Prostate gland (tissue), 2 donors: ENCODE measurements at regions not wholly inside any gene's neighbourhood (a gene's known extent, or its start where the extent isn't known, plus 50 kb on each side); places are given as distances from the start of the nearest gene placed in this dataset.

Source experiments
- DNase-seq: peaks from one replicate; pipeline ENCODE4 v3.0.0-alpha.2; 2019; ENCODE audit warnings: low spot score
- H3K27ac ChIP-seq, 2 donors: fragments of 200-600 bp; sonication (generic); 2 replicates each; pipeline ENCODE4 v1.5.1; 2017 to 2019
- H3K27me3 ChIP-seq: fragments of 200-600 bp; sonication (generic); replicated peaks from 2 replicates; pipeline ENCODE4 v1.5.1; 2019; ENCODE audit not compliant: insufficient read depth
- H3K36me3 ChIP-seq, 2 donors: fragments of 200-600 bp; sonication (generic); 1 replicate in 1 of 2; 2 replicates in 1 of 2; pipeline versions ENCODE4 v1.5.1 to v1.8.1; 2017 to 2019
- H3K4me1 ChIP-seq: fragments of 200-600 bp; sonication (generic); replicated peaks from 2 replicates; pipeline ENCODE4 v1.5.1; 2019
- H3K4me3 ChIP-seq, 2 donors: fragments of 200-600 bp; sonication (generic); 2 replicates each; pipeline ENCODE4 v1.5.1; 2017 to 2019
- H3K9me3 ChIP-seq: fragments of 200-600 bp; sonication (generic); 2 replicates; pipeline ENCODE4 v1.5.1; 2017
- CTCF ChIP-seq, 4 experiments: fragments of 200-600 bp in 2 of 4; fragments of 450-650 bp in 2 of 4; sonication (generic) in 2 of 4; IDR thresholded peaks; 1 replicate in 3 of 4; 2 replicates in 1 of 4; pipeline ENCODE4 v1.5.1; 2016 to 2019; ENCODE audit warnings: antibody characterized with exemption in 4 of 4, mild to moderate bottlenecking in 2 of 4, moderate library complexity in 2 of 4
- POLR2A ChIP-seq: fragments of 450-650 bp; IDR thresholded peaks from one replicate; pipeline ENCODE4 v1.6.1; 2016; ENCODE audit warnings: antibody characterized with exemption, mild to moderate bottlenecking
- POLR2AphosphoS5 ChIP-seq: sonication (generic); formaldehyde crosslinking; IDR thresholded peaks from one replicate; pipeline ENCODE4 v1.6.1; 2017; ENCODE audit warnings: antibody characterized with exemption
- WGBS: methylation state at CpG from one replicate; pipeline ENCODE4 v1.1.5; 2018; 5-methylcytosine and 5-hydroxymethylcytosine counted together
- intact Hi-C: fragments of 100-400 bp; cut with DNase I; formaldehyde crosslinking; loops from one replicate; pipeline ENCODE4 v1.14.2; 2022

GRCh38 chr2:59702026-59702425, 851.4 kb downstream of the BCL11A start:
- Histone ChIP-seq H3K27ac (no peak overlapping the region), H3K36me3 (no peaks in the 10 kb centered on the region), H3K27me3 (no peaks in the 10 kb centered on the region), H3K9me3 (no peaks in the 10 kb centered on the region), H3K4me1 (no peaks in the 10 kb centered on the region), H3K4me3 (no peak overlapping the region)
- 100% methylated on average over 1 of the region's 1 CpG for WGBS
- intact Hi-C loops: no loop called here
- no peak for DNase-seq
- no peak for TF ChIP-seq POLR2A
- no peak for TF ChIP-seq POLR2AphosphoS5
- TF ChIP-seq CTCF (IDR thresholded peaks at IDR 0.05): no peak

DNA sequence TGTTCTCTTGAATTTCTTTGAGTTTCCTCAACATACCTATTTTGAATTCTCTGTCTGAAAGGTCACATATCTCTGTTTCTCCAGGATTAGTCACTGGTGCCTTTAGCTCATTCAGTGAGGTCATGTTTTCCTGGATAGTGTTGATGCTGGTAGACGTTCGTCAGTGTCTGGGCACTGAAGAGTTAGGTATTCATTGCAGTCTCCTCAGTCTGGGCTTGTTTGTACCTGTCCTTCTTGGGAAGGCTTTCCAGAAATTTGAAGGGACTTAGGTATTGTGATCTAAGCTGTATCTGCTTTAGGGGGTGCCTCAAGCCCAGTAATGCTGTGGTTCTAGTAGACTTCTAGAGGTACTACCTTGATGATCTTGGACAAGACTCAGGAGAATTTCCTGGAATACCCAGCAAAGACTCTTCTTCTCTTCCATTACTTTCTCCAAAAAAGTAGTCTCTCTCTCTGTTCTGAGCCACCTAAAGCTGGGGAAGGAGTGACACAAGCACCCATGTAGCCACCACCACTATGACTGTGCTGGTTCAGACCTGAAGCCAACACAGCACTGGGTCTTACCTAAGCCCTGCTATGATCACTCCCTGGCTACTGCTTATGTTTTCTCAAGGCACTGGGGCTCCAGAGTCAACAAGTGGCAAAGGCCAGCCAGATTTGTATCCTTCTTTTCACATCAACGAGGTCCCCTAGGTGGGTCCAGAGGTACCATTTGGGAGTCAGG, 852.0 kb downstream of the BCL11A start:
- intact Hi-C loops: no loop called here

GRCh38 chr2:59694176-59694575, 859.3 kb downstream of the BCL11A start:
- Histone ChIP-seq H3K36me3 (no peaks in the 10 kb centered on the region), H3K9me3 (no peaks in the 10 kb centered on the region), H3K27me3 (no peaks in the 10 kb centered on the region), H3K4me3 (no peak overlapping the region), H3K27ac (no peak overlapping the region), H3K4me1 (no peaks in the 10 kb centered on the region)
- no peak for DNase-seq
- 57% methylated on average over 1 of the region's 1 CpG for WGBS
- intact Hi-C loops: no loop called here
- TF ChIP-seq CTCF (IDR thresholded peaks at IDR 0.05) (no peak), POLR2A (no peak), POLR2AphosphoS5 (no peak)

More for the DNA sequence above, 852.0 kb downstream of the BCL11A start:
- Histone ChIP-seq H3K4me1 (no peaks in the 10 kb centered on the region), H3K9me3 (no peaks in the 10 kb centered on the region), H3K27me3 (no peaks in the 10 kb centered on the region), H3K36me3 (no peaks in the 10 kb centered on the region), H3K4me3 (no peak overlapping the region), H3K27ac (no peak overlapping the region)
- 67% methylated on average over 3 of the region's 3 CpGs for WGBS
- TF ChIP-seq CTCF (IDR thresholded peaks at IDR 0.05) (no peak), POLR2A (no peak), POLR2AphosphoS5 (no peak)
- DNase-seq: no peak

DNA sequence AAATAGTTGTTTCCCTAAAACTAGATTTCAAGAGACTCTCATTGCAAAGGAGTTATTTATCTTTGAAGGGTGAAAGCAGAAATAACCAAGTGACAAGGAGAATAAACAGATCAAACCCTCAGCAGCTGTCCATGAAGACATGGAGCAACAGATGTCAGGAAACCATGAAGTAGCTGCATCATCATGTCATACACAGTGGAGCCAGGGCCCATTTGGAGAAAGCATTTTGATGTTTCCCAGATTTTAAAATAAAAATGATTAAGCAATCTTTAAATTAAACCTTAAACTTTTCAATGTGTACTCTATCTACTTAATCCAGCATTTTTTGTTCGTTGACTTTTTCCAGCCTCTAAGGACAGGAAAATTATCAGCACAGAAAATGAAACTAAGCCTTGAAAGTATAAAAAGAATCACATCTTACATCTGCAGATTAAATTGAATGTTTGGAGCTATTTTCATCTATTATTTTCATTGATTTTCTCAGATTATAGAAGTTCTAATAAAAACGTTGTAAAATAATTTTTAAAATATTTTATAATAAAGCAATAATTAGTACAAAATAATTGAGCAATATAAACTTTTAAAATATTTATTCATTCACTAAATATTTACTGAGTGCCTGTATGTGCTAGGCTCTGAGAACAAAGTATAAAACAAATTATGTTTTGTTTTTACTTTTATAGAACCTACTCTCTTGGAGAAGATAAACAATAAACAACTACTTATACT, 860.1 kb downstream of the BCL11A start:
- 72% methylated on average over 2 of the region's 2 CpGs for WGBS
- H3K4me1 ChIP-seq: no peaks in the 10 kb centered on the region
- DNase-seq: no peak

More for the DNA sequence above, 860.1 kb downstream of the BCL11A start:
- intact Hi-C loops: no loop called here
- H3K9me3 ChIP-seq: no peaks in the 10 kb centered on the region
- no peak overlapping the region for H3K4me3 ChIP-seq
- no peaks in the 10 kb centered on the region for H3K27me3 ChIP-seq
- H3K27ac ChIP-seq: no peak overlapping the region
- H3K36me3 ChIP-seq: no peaks in the 10 kb centered on the region
- TF ChIP-seq POLR2A (no peak), CTCF (IDR thresholded peaks at IDR 0.05) (no peak), POLR2AphosphoS5 (no peak)
